Activated T-helper 17 cell treated with anti-CD3 and anti-CD28 coated beads, Interleukin-2, amount 50 U/mL, for 72 hours (primary cell): ENCODE measurements at regions not wholly inside any gene's neighbourhood (a gene's known extent, or its start where the extent isn't known, plus 50 kb on each side); places are given as distances from the start of the nearest gene placed in this dataset.
A peak's percentile ranks its signal among the peaks of the same experiment; 100 is the strongest.

Experiments
- ATAC-seq: fragments of 150-1000 bp; cut with Tn5 transposase; replicated peaks from 2 replicates; pipeline ENCODE4 v1.10.0; 2021; ENCODE audit warnings: mild to moderate bottlenecking, moderate library complexity
- H3K27ac Mint-ChIP-seq: one replicate; pipeline ENCODE4 v1.8.0; 2022; ENCODE audit warnings: mixed read lengths
- H3K27me3 Mint-ChIP-seq: one replicate; pipeline ENCODE4 v1.8.0; 2022; ENCODE audit warnings: mixed read lengths
- H3K36me3 Mint-ChIP-seq: one replicate; pipeline ENCODE4 v1.8.0; 2022; ENCODE audit warnings: low read depth, mild to moderate bottlenecking, mixed read lengths
- H3K4me1 Mint-ChIP-seq: one replicate; pipeline ENCODE4 v1.8.0; 2022; ENCODE audit warnings: mixed read lengths
- H3K4me3 Mint-ChIP-seq: one replicate; pipeline ENCODE4 v1.8.0; 2022; ENCODE audit warnings: mild to moderate bottlenecking, mixed read lengths
- H3K9me3 Mint-ChIP-seq: one replicate; pipeline ENCODE4 v1.8.0; 2022; ENCODE audit warnings: mixed read lengths

- no peaks in the 10 kb centered on the region for H3K9me3 Mint-ChIP-seq
- no peak overlapping the region for H3K27ac Mint-ChIP-seq
- ATAC-seq = no peak
- no peaks in the 10 kb centered on the region for H3K4me1 Mint-ChIP-seq
- H3K27me3 Mint-ChIP-seq = peaks cover 35% of the 10 kb centered on the region
- H3K4me3 Mint-ChIP-seq = no peak overlapping the region
- H3K36me3 Mint-ChIP-seq = no peaks in the 10 kb centered on the region
Observed at GRCh38 chr6:16873698-16874097, 112.4 kb upstream of the ATXN1 start.

DNA sequence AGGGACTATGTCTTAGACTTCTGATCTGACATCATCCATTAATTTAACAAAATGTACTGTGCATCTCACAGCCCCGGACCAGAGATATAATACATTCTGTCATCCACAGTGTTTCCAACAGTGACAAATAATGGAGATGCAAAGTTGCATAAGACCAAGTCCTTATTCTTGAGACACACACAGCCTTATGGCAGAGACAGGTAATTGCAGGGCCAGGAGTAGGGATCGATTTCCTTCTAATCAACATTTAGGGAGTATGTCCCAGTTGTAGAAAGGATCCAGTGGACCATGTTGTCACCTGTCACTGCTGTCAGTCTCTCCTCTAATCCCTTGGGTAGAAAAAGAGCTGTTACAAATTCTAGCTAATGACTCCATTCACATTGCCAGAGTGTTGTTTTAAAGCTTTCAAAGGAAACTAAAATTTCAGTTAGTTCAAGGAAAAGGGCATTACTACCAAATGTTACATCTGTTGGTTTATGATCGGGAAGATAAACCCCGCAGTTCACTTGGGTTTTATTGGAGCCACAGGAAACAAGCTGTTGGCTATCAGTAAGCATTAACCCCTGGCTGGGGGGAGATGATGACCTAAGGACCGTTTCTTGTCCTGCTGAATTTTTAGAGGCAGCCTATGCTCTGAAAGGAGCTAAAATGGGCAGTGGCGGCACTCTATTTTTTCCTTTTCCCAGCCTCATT, 111.4 kb upstream of the ATXN1 start:
- H3K36me3 Mint-ChIP-seq = no peaks in the 10 kb centered on the region
- no peak for ATAC-seq
- peaks cover 28% of the 10 kb centered on the region for H3K27me3 Mint-ChIP-seq
- H3K4me1 Mint-ChIP-seq = no peaks in the 10 kb centered on the region
- no peak overlapping the region for H3K4me3 Mint-ChIP-seq
- no peak overlapping the region for H3K27ac Mint-ChIP-seq
- no peaks in the 10 kb centered on the region for H3K9me3 Mint-ChIP-seq

- peaks cover 20% of the 10 kb centered on the region for H3K27me3 Mint-ChIP-seq
- ATAC-seq = no peak
- H3K9me3 Mint-ChIP-seq = no peaks in the 10 kb centered on the region
- no peak overlapping the region for H3K4me3 Mint-ChIP-seq
- H3K36me3 Mint-ChIP-seq = no peaks in the 10 kb centered on the region
- H3K4me1 Mint-ChIP-seq = no peaks in the 10 kb centered on the region
- H3K27ac Mint-ChIP-seq = no peak overlapping the region
Observed at GRCh38 chr6:16871047-16871446, 109.8 kb upstream of the ATXN1 start.

DNA sequence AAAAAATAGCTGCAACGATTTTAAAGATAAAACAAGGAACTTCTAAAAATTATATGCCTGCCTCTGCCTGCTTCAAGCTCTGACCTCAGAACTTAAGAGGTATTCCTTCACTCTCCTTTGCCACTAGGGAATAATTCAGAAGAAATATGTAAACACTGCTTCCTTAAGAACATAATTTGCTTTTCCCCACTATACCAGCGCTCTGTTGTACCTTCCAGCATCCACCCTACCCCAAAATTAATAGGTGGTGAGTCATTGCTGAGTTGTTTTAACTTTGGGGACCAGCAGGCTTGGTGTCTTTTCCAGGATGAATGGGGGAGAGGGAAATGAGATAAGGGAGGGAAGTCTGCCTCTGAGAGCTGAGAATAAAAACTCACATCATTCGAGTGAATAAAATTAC, 107.7 kb upstream of the ATXN1 start:
- H3K27me3 Mint-ChIP-seq = peaks cover 15% of the 10 kb centered on the region

GRCh38 chr6:16857969-16858592, 96.8 kb upstream of the ATXN1 start:
- H3K27ac Mint-ChIP-seq = no peak overlapping the region
- H3K4me3 Mint-ChIP-seq = no peak overlapping the region
- no peaks in the 10 kb centered on the region for H3K4me1 Mint-ChIP-seq
- H3K27me3 Mint-ChIP-seq = peaks cover 9% of the 10 kb centered on the region
- no peaks in the 10 kb centered on the region for H3K36me3 Mint-ChIP-seq
- H3K9me3 Mint-ChIP-seq = peaks cover 3% of the 10 kb centered on the region
- no peak for ATAC-seq

More for the DNA sequence above, 107.7 kb upstream of the ATXN1 start:
- H3K4me3 Mint-ChIP-seq = no peak overlapping the region
- no peak for ATAC-seq
- H3K9me3 Mint-ChIP-seq = no peaks in the 10 kb centered on the region
- no peak overlapping the region for H3K27ac Mint-ChIP-seq
- no peaks in the 10 kb centered on the region for H3K4me1 Mint-ChIP-seq
- H3K36me3 Mint-ChIP-seq = no peaks in the 10 kb centered on the region

GRCh38 chr6:16855460-16855859, 94.2 kb upstream of the ATXN1 start:
- Mint-ChIP-seq H3K4me3 (no peak overlapping the region), H3K36me3 (no peaks in the 10 kb centered on the region), H3K27me3 (peaks cover 18% of the 10 kb centered on the region), H3K27ac (no peak overlapping the region), H3K4me1 (peaks cover 5% of the 10 kb centered on the region), H3K9me3 (peaks cover 3% of the 10 kb centered on the region)
- ATAC-seq = no peak

GRCh38 chr6:16854986-16855385, 93.7 kb upstream of the ATXN1 start:
- peaks cover 18% of the 10 kb centered on the region for H3K27me3 Mint-ChIP-seq
- H3K4me3 Mint-ChIP-seq = no peak overlapping the region
- peak; percentile 59 for ATAC-seq
- H3K4me1 Mint-ChIP-seq = peaks cover 5% of the 10 kb centered on the region
- no peak overlapping the region for H3K27ac Mint-ChIP-seq
- H3K36me3 Mint-ChIP-seq = no peaks in the 10 kb centered on the region
- peaks cover 3% of the 10 kb centered on the region for H3K9me3 Mint-ChIP-seq

DNA sequence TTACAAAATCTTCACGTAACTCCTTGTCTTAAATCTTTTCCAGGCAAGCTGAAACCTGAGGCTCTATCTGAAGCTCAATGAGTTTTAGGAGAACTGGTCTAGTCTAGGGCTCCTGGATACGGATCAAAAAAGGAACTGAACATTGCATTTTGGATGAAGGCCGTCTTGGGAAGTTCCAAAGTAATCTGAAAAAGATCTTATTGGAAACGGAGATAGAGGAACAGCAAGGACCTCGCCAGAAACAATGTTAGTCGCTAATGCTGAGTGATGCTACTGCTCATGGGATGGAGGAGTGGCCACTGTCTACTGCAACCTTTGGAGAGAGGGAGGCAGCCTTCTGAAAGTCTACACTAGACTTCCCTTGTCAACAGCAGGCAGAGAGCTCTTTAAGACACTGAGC, 91.4 kb upstream of the ATXN1 start:
- ATAC-seq = no peak
- Mint-ChIP-seq H3K4me1 (peaks cover 11% of the 10 kb centered on the region), H3K4me3 (no peak overlapping the region), H3K27me3 (peaks cover 26% of the 10 kb centered on the region), H3K36me3 (no peaks in the 10 kb centered on the region), H3K27ac (no peak overlapping the region), H3K9me3 (no peaks in the 10 kb centered on the region)

- no peaks in the 10 kb centered on the region for H3K36me3 Mint-ChIP-seq
- no peak overlapping the region for H3K4me3 Mint-ChIP-seq
- H3K27ac Mint-ChIP-seq = no peak overlapping the region
- peak; percentile 34 for ATAC-seq
- H3K9me3 Mint-ChIP-seq = no peaks in the 10 kb centered on the region
- peaks cover 11% of the 10 kb centered on the region for H3K4me1 Mint-ChIP-seq
- H3K27me3 Mint-ChIP-seq = peaks cover 26% of the 10 kb centered on the region
Observed at GRCh38 chr6:16851758-16852157, 90.5 kb upstream of the ATXN1 start.

GRCh38 chr6:16851044-16851540, 89.8 kb upstream of the ATXN1 start:
- ATAC-seq = no peak
- Mint-ChIP-seq H3K27me3 (peaks cover 26% of the 10 kb centered on the region), H3K27ac (no peak overlapping the region), H3K4me3 (no peak overlapping the region), H3K36me3 (no peaks in the 10 kb centered on the region), H3K4me1 (peaks cover 11% of the 10 kb centered on the region), H3K9me3 (no peaks in the 10 kb centered on the region)

GRCh38 chr6:16850681-16851026, 89.4 kb upstream of the ATXN1 start:
- H3K9me3 Mint-ChIP-seq = no peaks in the 10 kb centered on the region
- H3K27me3 Mint-ChIP-seq = peaks cover 26% of the 10 kb centered on the region
- H3K36me3 Mint-ChIP-seq = no peaks in the 10 kb centered on the region
- ATAC-seq = no peak
- peaks cover 11% of the 10 kb centered on the region for H3K4me1 Mint-ChIP-seq
- H3K27ac Mint-ChIP-seq = no peak overlapping the region
- H3K4me3 Mint-ChIP-seq = no peak overlapping the region

GRCh38 chr6:16849988-16850680, 88.9 kb upstream of the ATXN1 start:
- H3K36me3 Mint-ChIP-seq = no peaks in the 10 kb centered on the region
- no peak for ATAC-seq
- no peak overlapping the region for H3K4me3 Mint-ChIP-seq
- H3K27ac Mint-ChIP-seq = no peak overlapping the region
- H3K27me3 Mint-ChIP-seq = peaks cover 23% of the 10 kb centered on the region
- H3K4me1 Mint-ChIP-seq = peaks cover 11% of the 10 kb centered on the region
- no peaks in the 10 kb centered on the region for H3K9me3 Mint-ChIP-seq

- no peaks in the 10 kb centered on the region for H3K9me3 Mint-ChIP-seq
- H3K27ac Mint-ChIP-seq = no peak overlapping the region
- H3K36me3 Mint-ChIP-seq = no peaks in the 10 kb centered on the region
- no peak for ATAC-seq
- peaks cover 21% of the 10 kb centered on the region for H3K27me3 Mint-ChIP-seq
- H3K4me1 Mint-ChIP-seq = peaks cover 11% of the 10 kb centered on the region
- no peak overlapping the region for H3K4me3 Mint-ChIP-seq
Observed at GRCh38 chr6:16849280-16849987, 88.2 kb upstream of the ATXN1 start.

- Mint-ChIP-seq H3K4me3 (no peak overlapping the region), H3K9me3 (no peaks in the 10 kb centered on the region), H3K27ac (no peak overlapping the region), H3K4me1 (peaks cover 6% of the 10 kb centered on the region), H3K36me3 (no peaks in the 10 kb centered on the region), H3K27me3 (peaks cover 8% of the 10 kb centered on the region)
- ATAC-seq = no peak
Observed at GRCh38 chr6:16846399-16846778, 85.1 kb upstream of the ATXN1 start.
